ENCODE measurements at regions not wholly inside any gene's neighbourhood (a gene's known extent, or its start where the extent isn't known, plus 50 kb on each side); places are given as distances from the start of the nearest gene placed in this dataset.
"Not testable (repeated sequence)": the region's sequence is repeated elsewhere in the genome, so short reads cannot be mapped to it uniquely, and the experiment has no call there.

GRCh38 chr10:2214805-2215204 is 477.5 kb upstream of the ADARB2 start:
- DNase-seq = no peak

GRCh38 chr10:2214092-2214491 is 476.8 kb upstream of the ADARB2 start:
- DNase-seq = no peak

- no peak for DNase-seq
Observed at GRCh38 chr10:2212244-2212834, 475.0 kb upstream of the ADARB2 start.

DNA sequence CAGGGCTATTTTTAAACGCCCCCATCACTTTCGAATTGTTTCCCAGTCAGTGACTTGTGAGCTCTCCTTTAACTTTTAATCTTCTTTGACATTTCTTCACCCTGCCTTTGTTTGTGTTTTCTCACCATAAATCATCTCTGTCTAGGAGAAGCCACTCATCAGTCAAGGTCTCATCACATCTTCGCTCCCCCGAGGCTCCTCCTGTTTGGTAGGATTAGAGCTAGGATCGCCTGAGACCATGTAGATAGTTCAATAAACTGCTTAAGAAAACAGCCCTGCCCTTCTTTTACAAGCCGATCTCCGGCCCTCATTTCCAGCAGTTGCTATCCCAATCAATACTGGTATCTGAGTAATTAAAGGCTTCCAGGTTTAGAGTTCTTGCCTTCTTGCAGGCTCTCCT is 472.8 kb upstream of the ADARB2 start:
- DNase-seq = no peak

DNA sequence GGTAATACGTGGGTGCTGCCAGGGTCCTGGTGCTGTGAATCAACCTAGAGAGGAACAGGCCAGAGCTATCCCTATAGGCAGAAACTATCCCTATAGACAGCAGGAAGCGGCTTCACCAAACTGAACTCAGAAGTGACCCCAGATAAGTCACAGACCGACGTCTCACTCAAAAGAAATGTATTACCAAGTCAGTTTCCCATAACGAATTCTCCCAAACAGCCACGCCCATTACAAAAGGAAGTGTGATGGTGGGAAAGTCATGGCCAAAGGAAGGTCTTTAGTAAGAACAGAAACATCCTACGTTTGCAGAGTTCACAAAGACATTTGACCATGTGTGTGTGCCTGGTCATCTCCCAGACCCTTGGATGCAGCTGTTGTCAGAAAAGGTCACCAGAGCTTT is 470.8 kb upstream of the ADARB2 start:
- no peak for DNase-seq

- no peak for DNase-seq
Observed at GRCh38 chr10:2207246-2207922, 470.1 kb upstream of the ADARB2 start.

GRCh38 chr10:2205406-2205805 is 468.1 kb upstream of the ADARB2 start:
- no peak for DNase-seq

DNA sequence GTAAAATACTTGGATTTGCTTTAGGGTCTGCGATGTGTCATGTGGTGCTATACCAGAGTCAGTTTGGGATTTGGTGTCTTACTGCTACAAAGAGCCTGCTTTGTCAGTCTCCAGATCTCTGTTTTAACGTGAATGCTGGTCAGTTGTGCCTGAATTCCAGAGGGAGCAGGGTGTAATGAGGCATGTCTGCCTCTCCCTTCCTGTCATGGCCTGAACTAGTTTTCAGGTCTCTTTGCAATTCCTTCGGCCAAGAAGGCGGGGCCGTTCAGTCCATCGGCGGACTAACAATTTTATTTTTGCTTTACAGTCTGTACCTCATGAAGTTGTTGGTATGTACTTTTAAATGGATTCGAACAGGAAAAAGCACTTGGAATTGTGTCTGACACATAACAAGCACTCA is 465.1 kb upstream of the ADARB2 start:
- no peak for DNase-seq

DNA sequence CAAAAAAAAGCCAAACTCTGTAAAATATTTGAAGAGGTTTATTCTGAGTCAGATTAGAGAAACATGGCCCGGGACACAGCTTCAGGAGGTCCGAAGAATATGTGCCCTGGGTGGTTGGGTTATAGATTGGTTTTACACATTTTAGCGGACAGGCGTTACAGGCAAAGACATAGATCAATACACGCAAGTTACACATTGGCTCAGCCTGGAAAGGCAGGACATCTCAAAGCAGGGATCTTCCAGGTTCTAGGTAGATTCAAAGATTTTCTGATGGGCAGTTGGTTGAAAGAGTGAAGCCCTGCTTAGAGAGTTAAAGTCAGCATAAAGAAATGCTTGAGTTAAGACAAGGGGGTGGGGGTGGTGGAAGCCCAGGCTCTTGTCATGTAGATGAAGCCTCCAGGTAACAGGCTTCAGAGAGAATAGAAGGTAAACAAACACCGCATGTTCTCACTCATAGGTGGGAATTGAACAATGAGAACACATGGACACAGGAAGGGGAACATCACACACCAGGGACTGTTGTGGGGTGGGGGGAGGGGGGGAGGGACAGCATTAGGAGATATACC is 464.3 kb upstream of the ADARB2 start:
- no peak for DNase-seq

DNA sequence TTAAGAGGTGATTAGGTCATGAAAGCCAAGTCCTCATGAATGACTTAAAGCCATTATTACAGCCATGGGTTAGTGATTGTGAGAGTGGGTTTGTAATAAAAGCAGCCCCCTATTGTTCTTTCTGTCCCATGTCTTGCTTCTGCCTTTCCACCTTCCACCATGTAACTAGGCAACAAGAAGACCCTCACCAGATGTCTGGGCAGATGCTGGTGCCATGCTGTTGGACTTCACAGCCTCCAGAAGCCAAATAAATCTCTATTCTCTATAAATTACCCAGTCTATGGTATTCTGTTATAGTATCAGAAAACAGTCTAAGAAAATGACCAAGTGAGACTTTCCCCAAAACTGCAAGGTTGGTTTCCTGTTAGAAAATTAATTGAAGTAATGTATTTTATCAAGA is 460.3 kb upstream of the ADARB2 start:
- no peak for DNase-seq

GRCh38 chr10:2196272-2196671 is 458.9 kb upstream of the ADARB2 start:
- DNase-seq = no peak

DNA sequence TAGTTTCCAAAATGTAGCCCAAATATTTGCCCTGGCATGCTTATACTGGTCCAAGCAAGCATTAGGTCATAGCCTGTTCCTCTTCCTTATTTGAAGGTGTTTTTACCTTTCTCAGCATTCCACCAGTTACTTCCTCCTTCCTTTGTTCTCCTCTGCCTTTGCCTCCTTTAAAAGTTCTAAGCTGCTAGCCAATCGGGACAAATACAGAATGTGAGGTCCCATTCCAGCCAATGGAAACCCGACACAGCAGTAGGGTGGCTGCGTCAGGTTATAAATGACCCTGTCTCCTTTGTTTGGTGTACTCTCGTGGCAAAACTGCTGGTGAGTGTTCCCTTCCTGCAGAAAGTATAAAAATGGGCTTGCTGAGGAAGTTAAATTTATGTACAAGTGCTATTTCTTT is 452.0 kb upstream of the ADARB2 start:
- not testable (repeated sequence) for DNase-seq

DNA sequence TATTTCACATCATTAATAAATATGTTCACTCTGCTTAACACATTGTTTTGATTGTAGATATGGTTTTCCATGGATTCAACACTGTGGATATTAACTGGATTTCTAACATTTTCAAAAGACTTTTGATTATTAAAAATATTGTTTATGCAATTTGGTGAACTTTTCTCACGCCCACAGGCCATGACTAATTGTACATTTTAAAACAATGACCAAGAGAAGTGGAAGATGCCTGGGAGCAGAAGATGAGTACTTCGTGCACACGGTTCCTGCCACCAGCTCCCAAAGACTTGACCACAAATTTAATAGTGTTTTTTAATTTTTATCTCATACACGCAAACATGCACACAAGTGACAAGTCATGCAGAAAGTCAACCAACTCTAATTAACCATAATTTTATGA is 451.0 kb upstream of the ADARB2 start:
- no peak for DNase-seq

GRCh38 chr10:2173327-2173726 is 436.0 kb upstream of the ADARB2 start:
- DNase-seq = no peak

DNA sequence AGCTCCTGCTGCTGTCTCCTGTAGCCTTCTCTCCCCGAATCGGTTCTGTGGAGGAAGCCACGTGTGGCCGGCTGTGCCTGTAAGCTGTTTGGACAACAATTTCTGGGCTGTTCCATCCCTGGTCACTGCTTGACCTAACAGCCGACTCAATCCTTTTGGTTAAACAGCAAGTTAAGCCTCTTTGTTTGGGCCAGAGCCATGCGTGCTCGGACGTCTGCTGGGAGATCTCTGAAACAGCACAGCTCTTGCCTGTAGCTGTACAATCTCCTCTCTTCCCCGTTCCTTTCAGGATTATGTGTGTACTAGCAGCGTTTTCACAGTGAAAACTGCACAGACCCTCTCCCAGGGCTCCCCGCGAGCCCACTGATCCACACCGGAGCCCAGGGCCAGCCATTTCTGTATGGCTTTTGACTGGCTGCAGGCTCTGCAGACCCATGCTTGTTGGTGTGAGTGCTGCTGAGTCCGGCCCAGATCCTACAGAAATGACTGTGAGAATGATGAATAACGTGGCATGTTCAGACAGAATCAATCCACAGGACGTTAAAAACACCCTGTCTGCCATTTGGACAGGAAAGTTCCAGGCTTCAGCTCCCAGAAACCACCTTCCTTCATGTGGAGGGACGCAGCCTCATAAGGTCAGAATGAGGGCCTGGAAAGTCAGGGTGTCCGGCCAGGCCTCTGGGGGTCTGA is 428.6 kb upstream of the ADARB2 start:
- DNase-seq = no peak

GRCh38 chr10:2150288-2150687 is 413.0 kb upstream of the ADARB2 start:
- no peak for DNase-seq

DNA sequence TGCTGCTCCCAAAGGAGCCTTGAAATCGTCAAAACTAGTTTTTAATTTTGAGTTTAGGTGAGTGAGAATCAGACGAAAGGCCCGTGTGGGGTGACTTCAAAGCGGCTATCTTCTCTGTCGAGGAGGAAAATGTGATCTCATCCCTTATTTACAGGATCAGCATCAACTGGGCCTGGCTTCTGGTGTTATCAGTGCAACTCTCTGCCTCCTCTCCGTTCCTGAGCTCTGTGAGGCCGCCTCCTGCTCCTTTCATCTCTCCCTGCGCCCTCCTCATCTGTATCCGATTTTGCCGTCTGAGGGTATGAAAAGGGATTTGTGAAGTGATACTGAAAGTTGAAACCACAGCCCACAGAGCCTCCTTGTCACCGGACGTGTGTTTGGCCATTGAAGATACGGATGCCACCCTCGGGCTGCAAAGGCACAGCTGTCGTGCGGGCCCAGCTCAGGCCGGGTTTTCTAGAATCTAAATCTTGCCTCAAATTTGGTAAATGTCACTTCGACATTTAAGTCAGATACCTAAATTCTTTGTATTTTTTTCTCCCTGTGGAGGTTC is 408.7 kb upstream of the ADARB2 start:
- DNase-seq = no peak

DNA sequence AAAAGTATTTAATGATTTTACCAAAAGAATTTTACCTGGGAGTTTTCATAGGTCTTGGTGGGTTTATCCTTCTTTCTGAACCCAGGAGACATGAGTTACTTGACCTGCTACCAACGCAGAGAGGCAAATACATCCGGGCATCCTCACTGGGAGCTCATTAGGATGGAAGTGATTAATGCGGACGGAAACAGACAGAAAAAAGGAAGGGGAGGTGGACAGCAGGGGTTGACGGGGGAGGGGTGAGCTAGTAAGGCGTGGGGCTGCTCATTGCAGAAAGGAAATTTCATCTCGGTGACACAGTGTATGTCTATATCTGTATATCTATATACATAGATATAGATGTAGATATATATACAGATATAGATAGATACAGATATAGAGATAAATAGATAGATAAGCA is 408.2 kb upstream of the ADARB2 start:
- DNase-seq = no peak

DNA sequence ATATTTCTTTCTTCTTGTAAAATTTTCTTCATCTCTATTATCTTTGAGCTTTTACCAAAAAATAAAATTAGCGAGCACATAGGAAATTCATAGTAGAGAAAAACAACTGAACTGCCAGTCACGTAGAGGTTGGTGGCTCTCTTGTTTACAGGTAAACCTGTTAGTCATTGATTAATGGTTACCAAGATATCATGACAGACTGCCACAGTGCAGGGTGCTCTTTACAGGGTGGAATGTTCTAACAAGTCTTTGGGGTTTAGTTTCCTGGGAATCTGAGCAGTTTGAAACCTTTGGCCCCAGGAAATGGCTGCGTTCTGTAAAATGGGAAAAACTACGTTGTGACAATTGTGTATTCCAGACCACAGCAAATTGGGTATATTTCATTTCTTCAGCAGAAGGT is 407.3 kb upstream of the ADARB2 start:
- no peak for DNase-seq

DNA sequence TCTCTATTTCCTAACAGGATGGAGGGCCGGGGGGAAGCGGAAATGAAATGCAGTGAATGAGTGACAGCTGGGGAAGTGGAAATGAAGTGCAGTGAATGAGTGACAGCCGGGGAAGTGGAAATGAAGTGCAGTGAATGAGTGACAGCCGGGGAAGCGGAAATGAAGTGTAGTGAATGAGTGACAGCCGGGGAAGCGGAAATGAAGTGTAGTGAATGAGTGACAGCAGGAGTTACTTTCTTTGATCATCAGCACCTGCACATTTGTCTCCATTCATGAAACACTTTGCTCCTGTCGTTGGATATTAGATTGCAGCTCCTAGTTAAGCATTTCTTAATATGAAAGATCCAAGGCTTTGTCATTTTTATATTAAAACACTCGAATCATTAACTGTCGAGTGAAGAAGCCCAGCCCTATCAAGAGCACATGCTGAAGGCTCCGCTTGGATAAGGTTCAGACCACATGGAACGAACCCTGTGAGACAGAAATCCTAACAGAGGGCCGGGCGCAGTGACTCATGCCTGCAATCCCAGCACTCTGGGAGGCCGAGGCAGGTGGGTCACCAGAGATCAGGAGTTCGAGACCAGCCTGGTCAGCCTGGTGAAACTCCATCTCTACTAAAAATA is 406.0 kb upstream of the ADARB2 start:
- DNase-seq = no peak

DNA sequence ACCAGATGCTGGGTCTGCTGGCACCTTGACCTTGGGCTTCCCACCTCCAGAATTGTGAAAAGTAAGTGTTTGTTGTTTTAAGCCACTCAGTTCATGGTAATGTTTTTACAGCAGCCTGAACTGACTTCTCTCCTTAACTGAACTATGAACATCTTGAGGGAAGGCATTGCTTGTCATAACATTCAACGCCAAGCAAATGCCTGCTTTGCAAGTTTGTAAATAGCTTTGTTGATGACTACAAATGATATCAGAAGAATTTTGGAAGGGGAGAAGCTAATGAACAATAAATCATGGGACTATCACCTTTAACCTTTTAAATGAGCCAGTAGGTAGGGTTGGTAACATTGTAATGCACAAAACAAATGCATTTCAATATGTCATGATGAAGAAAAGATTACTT is 402.4 kb upstream of the ADARB2 start:
- no peak for DNase-seq

- no peak for DNase-seq
Observed at GRCh38 chr10:2137549-2138174, 400.3 kb upstream of the ADARB2 start.

Data from stimulated activated CD4-positive, alpha-beta T cell treated with anti-CD3 and anti-CD28 coated beads, Interleukin-12 subunit alpha, Interleukin-12 subunit beta, amount 100 ng/mL, for 4 hours (primary cell).